GM23338 (cell line): ENCODE measurements at regions not wholly inside any gene's neighbourhood (a gene's known extent, or its start where the extent isn't known, plus 50 kb on each side); places are given as distances from the start of the nearest gene placed in this dataset.

ENCODE experiments used
- ATAC-seq: fragments of 200-7000 bp; cut with Tn5 transposase; 3 replicates; pipeline ENCODE4 v1.9.1; 2020
- DNase-seq: peaks from one replicate; pipeline ENCODE4 v3.0.0-alpha.2; 2015; ENCODE audit warnings: low spot score
- H2AFZ ChIP-seq: fragments of 200-600 bp; sonication (generic); 2 replicates; pipeline ENCODE4 v1.8.0; 2016; ENCODE audit warnings: antibody characterized with exemption, mild to moderate bottlenecking, moderate library complexity
- H3F3A ChIP-seq: fragments of 200-600 bp; sonication (generic); replicated peaks from 2 replicates; pipeline ENCODE4 v1.8.0; 2017; ENCODE audit warnings: antibody characterized with exemption, mixed run types, low read depth
- H3K27ac ChIP-seq: fragments of 200-600 bp; sonication (generic); 2 replicates; pipeline ENCODE4 v1.6.1; 2016; ENCODE audit warnings: low read depth
- H3K27me3 ChIP-seq: fragments of 200-600 bp; sonication (generic); 2 replicates; pipeline ENCODE4 v1.8.0; 2016; ENCODE audit warnings: mild to moderate bottlenecking, mixed run types, moderate library complexity; ENCODE audit not compliant: insufficient read depth
- H3K36me3 ChIP-seq: fragments of 200-600 bp; sonication (generic); 2 replicates; pipeline ENCODE4 v1.8.0; 2016; ENCODE audit warnings: mild to moderate bottlenecking; ENCODE audit not compliant: insufficient read depth
- H3K4me1 ChIP-seq: fragments of 200-600 bp; sonication (generic); 2 replicates; pipeline ENCODE4 v1.8.0; 2016; ENCODE audit warnings: mild to moderate bottlenecking, moderate library complexity; ENCODE audit not compliant: insufficient read depth
- H3K4me2 ChIP-seq: fragments of 200-600 bp; sonication (generic); 2 replicates; pipeline ENCODE4 v1.7.1; 2017; ENCODE audit warnings: mixed run types
- H3K4me3 ChIP-seq: fragments of 200-600 bp; sonication (generic); 2 replicates; pipeline ENCODE4 v1.6.1; 2016; ENCODE audit warnings: mixed run types
- H3K79me2 ChIP-seq: fragments of 200-600 bp; sonication (generic); replicated peaks from 2 replicates; pipeline ENCODE4 v1.8.0; 2017; ENCODE audit warnings: mild to moderate bottlenecking; ENCODE audit not compliant: insufficient read depth
- H3K9me2 ChIP-seq: fragments of 200-600 bp; sonication (generic); 2 replicates; pipeline ENCODE4 v1.8.0; 2017; ENCODE audit not compliant: insufficient read depth
- H4K20me1 ChIP-seq: fragments of 200-600 bp; sonication (generic); replicated peaks from 2 replicates; pipeline ENCODE4 v1.8.0; 2017; ENCODE audit warnings: mild to moderate bottlenecking; ENCODE audit not compliant: insufficient read depth
- H3K27ac Mint-ChIP-seq: 2 replicates; pipeline ENCODE4 v1.8.0; 2020; ENCODE audit warnings: inconsistent platforms, mild to moderate bottlenecking, moderate library complexity, mixed read lengths
- H3K27me3 Mint-ChIP-seq: 3 replicates; pipeline ENCODE4 v1.8.0; 2022; ENCODE audit warnings: low read depth, mild to moderate bottlenecking, moderate library complexity, mixed read lengths, inconsistent platforms; ENCODE audit not compliant: insufficient read depth, poor library complexity
- H3K36me3 Mint-ChIP-seq: 3 replicates; pipeline ENCODE4 v1.8.0; 2021; ENCODE audit warnings: low read depth, mild to moderate bottlenecking, inconsistent platforms, moderate library complexity, mixed read lengths
- H3K4me1 Mint-ChIP-seq: 3 replicates; pipeline ENCODE4 v1.8.0; 2020; ENCODE audit warnings: mild to moderate bottlenecking, inconsistent platforms, mixed read lengths
- H3K4me3 Mint-ChIP-seq: 3 replicates; pipeline ENCODE4 v1.8.0; 2021; ENCODE audit warnings: moderate library complexity, mild to moderate bottlenecking, inconsistent platforms, mixed read lengths
- H3K9me3 Mint-ChIP-seq: 3 replicates; pipeline ENCODE4 v1.8.0; 2020; ENCODE audit warnings: moderate library complexity, mild to moderate bottlenecking, inconsistent platforms, mixed read lengths
- CREB1 ChIP-seq: fragments of 250-450 bp; sonication (Bioruptor Pico); IDR thresholded peaks from 2 replicates; pipeline ENCODE4 v1.5.0; 2020; ENCODE audit warnings: low read depth, mild to moderate bottlenecking, moderate library complexity
- CTCF ChIP-seq, 2 experiments: fragments of 200-600 bp in 1 of 2; sonication (generic) in 1 of 2; conservative IDR thresholded peaks; 2 replicates each; pipeline versions ENCODE4 v1.5.1 to v1.6.1; 2016 to 2017; ENCODE audit warnings: antibody characterized with exemption in 2 of 2, low read depth in 2 of 2, mild to moderate bottlenecking in 2 of 2, moderate library complexity in 1 of 2
- ETS1 ChIP-seq: IDR thresholded peaks from 2 replicates; pipeline ENCODE4 v1.6.1; 2016; ENCODE audit warnings: antibody characterized with exemption
- EZH2phosphoT487 ChIP-seq: fragments of 200-600 bp; sonication (generic); IDR thresholded peaks from one replicate; pipeline ENCODE4 v1.8.1; 2018; ENCODE audit warnings: antibody characterized with exemption; ENCODE audit not compliant: unreplicated experiment
- JUNB ChIP-seq: IDR thresholded peaks from one replicate; pipeline ENCODE4 v1.6.1; 2016; ENCODE audit warnings: antibody characterized with exemption; ENCODE audit not compliant: unreplicated experiment
- NANOG ChIP-seq: IDR thresholded peaks from 2 replicates; pipeline ENCODE4 v1.6.1; 2016; ENCODE audit warnings: antibody characterized with exemption, borderline replicate concordance
- POLR2AphosphoS5 ChIP-seq: IDR thresholded peaks from 2 replicates; pipeline ENCODE4 v1.6.1; 2016; ENCODE audit warnings: antibody characterized with exemption, low read depth
- STAT1 ChIP-seq: IDR thresholded peaks from one replicate; pipeline ENCODE4 v1.6.1; 2016; ENCODE audit warnings: antibody characterized with exemption; ENCODE audit not compliant: unreplicated experiment
- ZNF114 ChIP-seq: fragments of 250-450 bp; sonication (Bioruptor Pico); IDR thresholded peaks from 2 replicates; pipeline ENCODE4 v1.5.0; 2020; ENCODE audit warnings: mild to moderate bottlenecking, moderate library complexity
- ZNF331 ChIP-seq: fragments of 250-450 bp; sonication (Bioruptor Pico); IDR thresholded peaks from 2 replicates; pipeline ENCODE4 v1.5.0; 2020; ENCODE audit warnings: low read depth, mild to moderate bottlenecking, moderate library complexity
- ZNF462 ChIP-seq: fragments of 250-450 bp; sonication (Bioruptor Pico); IDR thresholded peaks from 2 replicates; pipeline ENCODE4 v1.5.0; 2020; ENCODE audit warnings: mild to moderate bottlenecking, moderate library complexity
- TF ChIP-seq, protein P1 (sequence below): IDR thresholded peaks from one replicate; pipeline ENCODE4 v1.6.1; 2018; ENCODE audit warnings: antibody characterized with exemption; ENCODE audit not compliant: unreplicated experiment

DNA sequence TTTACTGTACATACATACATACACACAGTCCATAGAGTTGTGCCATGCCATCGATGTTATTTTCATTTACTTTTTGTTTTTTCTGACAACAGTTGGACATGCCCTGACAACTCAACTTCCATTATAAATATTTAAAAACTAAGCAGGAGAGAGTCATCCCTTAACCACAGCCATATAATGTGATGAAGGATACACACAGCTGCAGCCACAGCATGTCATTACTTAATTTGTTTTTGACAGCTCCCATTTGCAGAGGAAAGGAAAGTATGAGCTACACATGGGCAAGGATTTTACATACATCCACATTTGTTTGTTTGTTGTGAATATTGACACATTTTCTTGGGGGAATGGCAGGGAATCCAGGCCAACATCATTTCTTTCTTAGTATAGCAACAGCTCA lies 91.5 kb upstream of the TUT7 start:
- Histone ChIP-seq H3K4me1 (no peaks in the 10 kb centered on the region), H3K36me3 (no peaks in the 10 kb centered on the region), H3K9me2 (no peaks in the 10 kb centered on the region), H3K4me3 (no peak overlapping the region), H3K4me2 (no peak overlapping the region), H3K79me2 (no peaks in the 10 kb centered on the region), H2AFZ (no peak overlapping the region), H3F3A (no peaks in the 10 kb centered on the region), H3K27me3 (no peaks in the 10 kb centered on the region), H4K20me1 (no peaks in the 10 kb centered on the region), H3K27ac (no peak overlapping the region)
- peaks cover 2% of the 10 kb centered on the region for H3K27me3 Mint-ChIP-seq
- no peak for ATAC-seq
- H3K4me3 Mint-ChIP-seq = no peak overlapping the region
- no peak for DNase-seq
- no peaks in the 10 kb centered on the region for H3K36me3 Mint-ChIP-seq
- no peak for TF ChIP-seq ZNF114 (CRISPR knock-in tag)
- no peak for TF ChIP-seq EZH2phosphoT487
- no peak for TF ChIP-seq NANOG
- no peak for TF ChIP-seq CTCF (conservative IDR thresholded peaks at IDR 0.05; ENCODE audit: low read depth in 2 of 2)
- no peak for TF ChIP-seq CREB1 (CRISPR knock-in tag)
- TF ChIP-seq POLR2AphosphoS5 = no peak
- TF ChIP-seq ZNF331 (CRISPR knock-in tag) = no peak
- TF ChIP-seq ETS1 = no peak
- TF ChIP-seq ZNF462 (CRISPR knock-in tag) = no peak
- TF ChIP-seq, protein P1, sequence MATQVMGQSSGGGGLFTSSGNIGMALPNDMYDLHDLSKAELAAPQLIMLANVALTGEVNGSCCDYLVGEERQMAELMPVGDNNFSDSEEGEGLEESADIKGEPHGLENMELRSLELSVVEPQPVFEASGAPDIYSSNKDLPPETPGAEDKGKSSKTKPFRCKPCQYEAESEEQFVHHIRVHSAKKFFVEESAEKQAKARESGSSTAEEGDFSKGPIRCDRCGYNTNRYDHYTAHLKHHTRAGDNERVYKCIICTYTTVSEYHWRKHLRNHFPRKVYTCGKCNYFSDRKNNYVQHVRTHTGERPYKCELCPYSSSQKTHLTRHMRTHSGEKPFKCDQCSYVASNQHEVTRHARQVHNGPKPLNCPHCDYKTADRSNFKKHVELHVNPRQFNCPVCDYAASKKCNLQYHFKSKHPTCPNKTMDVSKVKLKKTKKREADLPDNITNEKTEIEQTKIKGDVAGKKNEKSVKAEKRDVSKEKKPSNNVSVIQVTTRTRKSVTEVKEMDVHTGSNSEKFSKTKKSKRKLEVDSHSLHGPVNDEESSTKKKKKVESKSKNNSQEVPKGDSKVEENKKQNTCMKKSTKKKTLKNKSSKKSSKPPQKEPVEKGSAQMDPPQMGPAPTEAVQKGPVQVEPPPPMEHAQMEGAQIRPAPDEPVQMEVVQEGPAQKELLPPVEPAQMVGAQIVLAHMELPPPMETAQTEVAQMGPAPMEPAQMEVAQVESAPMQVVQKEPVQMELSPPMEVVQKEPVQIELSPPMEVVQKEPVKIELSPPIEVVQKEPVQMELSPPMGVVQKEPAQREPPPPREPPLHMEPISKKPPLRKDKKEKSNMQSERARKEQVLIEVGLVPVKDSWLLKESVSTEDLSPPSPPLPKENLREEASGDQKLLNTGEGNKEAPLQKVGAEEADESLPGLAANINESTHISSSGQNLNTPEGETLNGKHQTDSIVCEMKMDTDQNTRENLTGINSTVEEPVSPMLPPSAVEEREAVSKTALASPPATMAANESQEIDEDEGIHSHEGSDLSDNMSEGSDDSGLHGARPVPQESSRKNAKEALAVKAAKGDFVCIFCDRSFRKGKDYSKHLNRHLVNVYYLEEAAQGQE = no peak
- TF ChIP-seq JUNB = no peak
- no peak for TF ChIP-seq STAT1
- H3K9me3 Mint-ChIP-seq = no peaks in the 10 kb centered on the region
- no peak overlapping the region for H3K27ac Mint-ChIP-seq
- peaks cover 8% of the 10 kb centered on the region for H3K4me1 Mint-ChIP-seq
